H1 (cell line): ENCODE measurements at regions not wholly inside any gene's neighbourhood (a gene's known extent, or its start where the extent isn't known, plus 50 kb on each side); places are given as distances from the start of the nearest gene placed in this dataset.

Experiments used
- CBX8 ChIP-seq: fragments of 300-800, 300-1000 bp; sonication (generic); IDR thresholded peaks from 2 replicates; pipeline ENCODE4 v1.7.1; 2016; ENCODE audit warnings: low read depth, low read length, borderline replicate concordance
- HDAC6 ChIP-seq: IDR thresholded peaks from one replicate; pipeline ENCODE4 v1.7.1; 2012; ENCODE audit warnings: low read depth, mild to moderate bottlenecking, inconsistent platforms, low read length, moderate library complexity
- RNF2 ChIP-seq: fragments of 200-900, 300-1000 bp; sonication (generic); IDR thresholded peaks from 2 replicates; pipeline ENCODE4 v1.7.1; 2016; ENCODE audit warnings: borderline replicate concordance, low read depth, mild to moderate bottlenecking, antibody characterized with exemption, low read length; ENCODE audit not compliant: poor library complexity, severe bottlenecking; ENCODE audit errors: missing control alignments
- SIN3A ChIP-seq, 2 experiments: IDR thresholded peaks in 1 of 2; conservative IDR thresholded peaks in 1 of 2; 2 replicates each; pipeline ENCODE4 v1.6.1; 2011 to 2012; ENCODE audit warnings: low read length in 2 of 2, improper control_type of control experiment in 1 of 2, low read depth in 1 of 2, mild to moderate bottlenecking in 1 of 2
- TEAD4 ChIP-seq: IDR thresholded peaks from 2 replicates; pipeline ENCODE4 v1.6.1; 2012; ENCODE audit warnings: low read depth, low read length, inconsistent platforms, mixed read lengths
- YY1 ChIP-seq: IDR thresholded peaks from 2 replicates; pipeline ENCODE4 v1.6.1; 2011; ENCODE audit warnings: low read depth, mild to moderate bottlenecking, low read length

DNA sequence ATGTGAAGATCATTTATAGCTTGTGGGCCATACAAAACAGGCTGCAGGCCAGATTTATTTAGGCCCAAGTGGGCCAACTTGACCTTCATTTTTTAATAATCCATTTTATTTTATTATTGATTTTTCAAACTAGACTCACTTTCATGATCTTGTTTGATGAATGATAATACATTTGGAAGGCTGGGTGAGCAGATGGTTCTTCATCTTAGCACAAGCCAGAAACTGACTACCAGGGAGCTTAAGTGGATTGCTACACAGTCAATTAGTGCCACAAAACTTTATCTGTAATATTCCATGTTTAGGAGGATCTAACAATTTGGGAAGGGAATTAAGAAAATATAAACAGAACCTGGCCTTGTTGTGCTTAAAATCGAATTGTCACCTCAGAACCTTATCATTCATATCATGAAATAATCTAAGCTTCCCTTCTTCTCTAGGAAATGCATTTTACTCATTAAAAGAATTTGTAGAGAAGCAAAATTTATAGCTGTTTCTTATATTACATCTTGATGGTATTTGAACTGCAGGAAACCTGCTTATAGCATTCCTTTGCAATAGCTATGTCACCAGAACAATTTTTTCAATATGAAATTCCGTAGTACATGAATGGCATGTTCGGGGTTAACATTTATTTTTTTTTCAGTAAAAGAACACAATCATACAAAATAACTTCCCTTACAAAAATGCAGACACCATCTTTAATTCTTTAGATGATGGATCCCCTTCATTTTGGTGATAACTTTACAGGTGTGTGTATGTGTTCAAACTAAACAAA is 62.0 kb upstream of the CSRP2 start (continued):
- TF ChIP-seq SIN3A (conservative IDR thresholded peaks at IDR 0.05 in 1 of 2, IDR thresholded peaks at IDR 0.05 in 1 of 2; ENCODE audit: low read depth in 1 of 2, low read length in 2 of 2) (no peak), RNF2 (no peak), CBX8 (no peak), HDAC6 (no peak), YY1 (no peak), TEAD4 (no peak)
